ENCODE measurements at regions not wholly inside any gene's neighbourhood (a gene's known extent, or its start where the extent isn't known, plus 50 kb on each side); places are given as distances from the start of the nearest gene placed in this dataset.

DNA sequence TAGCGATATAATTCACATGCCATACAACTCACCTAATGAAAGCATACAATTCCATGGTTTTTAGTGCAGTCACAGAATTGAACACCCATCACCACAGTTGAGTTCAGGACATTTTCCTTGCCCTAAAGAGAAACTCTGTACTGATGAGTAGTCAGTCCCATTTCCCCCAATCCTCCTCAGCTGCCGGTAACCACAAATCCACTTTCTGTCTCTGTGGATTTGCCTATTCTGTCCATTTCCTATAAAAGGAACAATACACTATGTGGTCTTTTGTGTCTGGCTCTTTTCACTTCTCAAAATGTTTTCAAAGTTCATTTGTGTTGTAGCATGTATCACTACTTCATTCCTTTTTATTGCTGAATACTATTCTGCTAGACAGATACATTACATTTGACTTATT lies 67.9 kb upstream of the TGM3 start:
- no peak overlapping the region for H3K4me2 ChIP-seq (ENCODE audit: low read length)
- no peak overlapping the region for H3K4me3 ChIP-seq (ENCODE audit: low read depth, low read length)
- no peaks in the 10 kb centered on the region for H3K36me3 ChIP-seq (ENCODE audit: control insufficient read depth, insufficient read depth, low read length)
- no peak overlapping the region for H3K27ac ChIP-seq
- H2AFZ ChIP-seq, result no peak overlapping the region
- no peaks in the 10 kb centered on the region for H3K9me3 ChIP-seq (ENCODE audit: control insufficient read depth, low read length)
- H3K4me1 ChIP-seq, result no peaks in the 10 kb centered on the region
- H3K79me2 ChIP-seq, result no peaks in the 10 kb centered on the region
- H3K27me3 ChIP-seq (ENCODE audit: control insufficient read depth, insufficient read depth, low read length), result no peaks in the 10 kb centered on the region
- no peak overlapping the region for H3K9ac ChIP-seq
- TF ChIP-seq, protein P1, sequence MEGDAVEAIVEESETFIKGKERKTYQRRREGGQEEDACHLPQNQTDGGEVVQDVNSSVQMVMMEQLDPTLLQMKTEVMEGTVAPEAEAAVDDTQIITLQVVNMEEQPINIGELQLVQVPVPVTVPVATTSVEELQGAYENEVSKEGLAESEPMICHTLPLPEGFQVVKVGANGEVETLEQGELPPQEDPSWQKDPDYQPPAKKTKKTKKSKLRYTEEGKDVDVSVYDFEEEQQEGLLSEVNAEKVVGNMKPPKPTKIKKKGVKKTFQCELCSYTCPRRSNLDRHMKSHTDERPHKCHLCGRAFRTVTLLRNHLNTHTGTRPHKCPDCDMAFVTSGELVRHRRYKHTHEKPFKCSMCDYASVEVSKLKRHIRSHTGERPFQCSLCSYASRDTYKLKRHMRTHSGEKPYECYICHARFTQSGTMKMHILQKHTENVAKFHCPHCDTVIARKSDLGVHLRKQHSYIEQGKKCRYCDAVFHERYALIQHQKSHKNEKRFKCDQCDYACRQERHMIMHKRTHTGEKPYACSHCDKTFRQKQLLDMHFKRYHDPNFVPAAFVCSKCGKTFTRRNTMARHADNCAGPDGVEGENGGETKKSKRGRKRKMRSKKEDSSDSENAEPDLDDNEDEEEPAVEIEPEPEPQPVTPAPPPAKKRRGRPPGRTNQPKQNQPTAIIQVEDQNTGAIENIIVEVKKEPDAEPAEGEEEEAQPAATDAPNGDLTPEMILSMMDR (IDR thresholded peaks at IDR 0.05), result no peak

DNA sequence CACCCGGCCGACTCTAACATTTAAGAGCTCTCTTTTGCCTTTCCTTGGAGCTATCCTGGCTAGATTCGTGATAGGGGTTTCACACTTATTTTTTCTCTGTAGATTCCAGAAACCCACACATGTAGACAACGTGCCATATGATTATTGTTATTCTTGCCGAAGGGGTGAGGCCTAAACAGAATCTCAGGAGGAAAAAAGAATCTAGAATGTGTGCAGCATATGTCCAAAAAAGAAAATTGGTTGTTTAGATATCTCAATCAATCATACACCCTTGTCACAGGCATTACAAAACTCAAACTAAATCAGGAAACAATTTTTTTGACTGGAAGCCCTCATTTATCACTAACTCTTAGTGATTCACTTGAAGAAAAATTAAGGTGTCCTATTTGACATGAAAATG lies 66.9 kb upstream of the TGM3 start:
- no peaks in the 10 kb centered on the region for H3K9me3 ChIP-seq (ENCODE audit: control insufficient read depth, low read length)
- TF ChIP-seq, protein P1 (IDR thresholded peaks at IDR 0.05), result no peak
- no peaks in the 10 kb centered on the region for H3K79me2 ChIP-seq
- no peaks in the 10 kb centered on the region for H3K27me3 ChIP-seq (ENCODE audit: control insufficient read depth, insufficient read depth, low read length)
- H3K9ac ChIP-seq, result no peak overlapping the region
- H2AFZ ChIP-seq, result no peak overlapping the region
- H3K4me1 ChIP-seq, result no peaks in the 10 kb centered on the region
- no peak overlapping the region for H3K4me3 ChIP-seq (ENCODE audit: low read depth, low read length)
- H3K4me2 ChIP-seq (ENCODE audit: low read length), result no peak overlapping the region
- H3K27ac ChIP-seq, result no peak overlapping the region
- H3K36me3 ChIP-seq (ENCODE audit: control insufficient read depth, insufficient read depth, low read length), result no peaks in the 10 kb centered on the region

DNA sequence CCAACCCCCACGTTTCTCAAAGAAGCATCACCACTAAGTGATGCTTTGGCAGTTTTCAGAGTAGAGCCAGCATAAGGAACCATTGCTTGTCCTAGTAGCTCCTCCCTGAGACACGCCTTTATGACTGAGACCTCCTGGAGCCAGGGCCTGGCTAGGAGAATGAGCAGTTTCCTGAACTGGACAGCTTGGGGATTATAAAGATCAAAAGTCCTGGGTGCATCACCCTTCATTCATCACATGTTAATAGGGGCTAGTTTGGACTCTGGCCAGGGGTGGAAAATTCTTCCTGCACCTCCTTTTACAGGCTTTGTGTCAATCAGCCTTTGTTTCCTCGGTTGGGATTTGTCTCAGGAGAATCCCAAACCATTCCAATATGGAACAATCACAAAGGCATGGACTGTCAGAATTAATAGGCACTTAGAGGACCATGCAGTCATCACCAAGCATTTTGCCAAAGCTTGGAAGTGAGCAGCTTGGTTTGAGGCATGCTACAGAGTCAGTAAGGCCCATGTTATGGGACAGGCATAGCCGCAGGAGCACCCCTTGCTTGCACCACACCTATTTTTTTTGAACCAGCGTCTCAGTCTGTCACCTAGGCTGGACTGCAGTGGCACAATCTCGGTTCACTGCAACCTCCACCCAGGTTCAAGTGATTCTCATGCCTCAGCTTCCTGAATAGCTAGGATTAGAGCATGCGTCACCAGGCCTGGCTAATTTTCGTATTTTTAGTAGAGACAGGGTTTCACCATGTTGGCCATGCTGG lies 64.9 kb upstream of the TGM3 start:
- no peak overlapping the region for H3K4me2 ChIP-seq (ENCODE audit: low read length)
- no peak overlapping the region for H3K27ac ChIP-seq
- no peak overlapping the region for H2AFZ ChIP-seq
- no peaks in the 10 kb centered on the region for H3K4me1 ChIP-seq
- H3K9me3 ChIP-seq (ENCODE audit: control insufficient read depth, low read length), result no peaks in the 10 kb centered on the region
- H3K27me3 ChIP-seq (ENCODE audit: control insufficient read depth, insufficient read depth, low read length), result no peaks in the 10 kb centered on the region
- no peak overlapping the region for H3K4me3 ChIP-seq (ENCODE audit: low read depth, low read length)
- TF ChIP-seq, protein P1 (IDR thresholded peaks at IDR 0.05), result no peak
- H3K9ac ChIP-seq, result no peak overlapping the region
- H3K79me2 ChIP-seq, result no peaks in the 10 kb centered on the region
- H3K36me3 ChIP-seq (ENCODE audit: control insufficient read depth, insufficient read depth, low read length), result no peaks in the 10 kb centered on the region

- no peaks in the 10 kb centered on the region for H3K36me3 ChIP-seq (ENCODE audit: control insufficient read depth, insufficient read depth, low read length)
- no peak overlapping the region for H3K4me3 ChIP-seq (ENCODE audit: low read depth, low read length)
- H3K27me3 ChIP-seq (ENCODE audit: control insufficient read depth, insufficient read depth, low read length), result no peaks in the 10 kb centered on the region
- no peaks in the 10 kb centered on the region for H3K9me3 ChIP-seq (ENCODE audit: control insufficient read depth, low read length)
- H3K79me2 ChIP-seq, result no peaks in the 10 kb centered on the region
- H3K27ac ChIP-seq, result no peak overlapping the region
- TF ChIP-seq, protein P1 (IDR thresholded peaks at IDR 0.05), result no peak
- H3K4me2 ChIP-seq (ENCODE audit: low read length), result no peak overlapping the region
- no peaks in the 10 kb centered on the region for H3K4me1 ChIP-seq
- no peak overlapping the region for H2AFZ ChIP-seq
- H3K9ac ChIP-seq, result no peak overlapping the region
Measured at GRCh38 chr20:2231701-2232100, 64.1 kb upstream of the TGM3 start.

DNA sequence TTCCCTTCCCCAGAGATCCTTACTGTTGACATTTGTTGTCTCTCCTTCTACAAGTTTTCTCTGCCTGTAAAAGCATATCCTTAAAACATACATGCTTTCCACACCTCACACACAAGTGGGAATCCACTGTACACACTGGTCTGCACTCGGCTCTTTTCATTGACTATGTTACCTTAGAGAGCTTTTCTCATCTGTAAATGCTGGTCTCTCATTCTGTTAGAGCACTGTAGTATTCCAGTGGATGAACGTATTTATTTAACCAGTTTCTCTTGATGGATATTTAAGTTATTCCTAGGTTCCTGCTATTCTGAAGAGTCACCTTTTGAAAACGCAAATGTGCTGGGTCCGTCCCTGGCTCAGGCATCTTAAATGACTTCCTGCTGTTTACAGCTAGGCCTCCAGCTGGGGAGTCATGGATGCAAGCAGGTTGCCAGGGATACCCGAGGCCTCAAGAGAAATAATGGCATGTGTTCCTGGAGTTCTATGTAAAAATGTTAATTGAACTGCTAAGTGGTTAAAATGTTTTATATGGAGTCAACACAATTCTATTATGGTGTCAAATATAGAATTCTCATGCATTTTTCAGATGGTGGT lies 61.1 kb upstream of the TGM3 start:
- H3K79me2 ChIP-seq, result no peaks in the 10 kb centered on the region
- no peak overlapping the region for H2AFZ ChIP-seq
- TF ChIP-seq, protein P1 (IDR thresholded peaks at IDR 0.05), result no peak
- H3K4me1 ChIP-seq, result no peaks in the 10 kb centered on the region
- no peaks in the 10 kb centered on the region for H3K36me3 ChIP-seq (ENCODE audit: control insufficient read depth, insufficient read depth, low read length)
- no peaks in the 10 kb centered on the region for H3K9me3 ChIP-seq (ENCODE audit: control insufficient read depth, low read length)
- H3K4me3 ChIP-seq (ENCODE audit: low read depth, low read length), result no peak overlapping the region
- no peak overlapping the region for H3K4me2 ChIP-seq (ENCODE audit: low read length)
- no peaks in the 10 kb centered on the region for H3K27me3 ChIP-seq (ENCODE audit: control insufficient read depth, insufficient read depth, low read length)
- H3K9ac ChIP-seq, result no peak overlapping the region
- no peak overlapping the region for H3K27ac ChIP-seq

All from parathyroid adenoma (tissue), 2 donors.